ENCODE measurements at regions not wholly inside any gene's neighbourhood (a gene's known extent, or its start where the extent isn't known, plus 50 kb on each side); places are given as distances from the start of the nearest gene placed in this dataset.
"Not testable (repeated sequence)": the region's sequence is repeated elsewhere in the genome, so short reads cannot be mapped to it uniquely, and the experiment has no call there.

- peak; percentile 72 for DNase-seq
These were observed 50.0 kb downstream of the PTPRS start for GRCh38 chr19:5290336-5291262.

GRCh38 chr19:5289060-5289990, 51.3 kb downstream of the PTPRS start:
- no peak for DNase-seq

- no peak for DNase-seq
These were observed 52.3 kb downstream of the PTPRS start for GRCh38 chr19:5288347-5288739.

GRCh38 chr19:5287066-5287465, 53.5 kb downstream of the PTPRS start:
- DNase-seq, result no peak

GRCh38 chr19:5286465-5287029, 54.1 kb downstream of the PTPRS start:
- DNase-seq, result no peak

- DNase-seq, result no peak
These were observed 54.7 kb downstream of the PTPRS start for GRCh38 chr19:5285955-5286354.

- DNase-seq, result no peak
These were observed 55.3 kb downstream of the PTPRS start for GRCh38 chr19:5285311-5285710.

- no peak for DNase-seq
These were observed 57.7 kb downstream of the PTPRS start for GRCh38 chr19:5282901-5283300.

GRCh38 chr19:5281588-5281987, 59.0 kb downstream of the PTPRS start:
- DNase-seq, result no peak

- not testable (repeated sequence) for DNase-seq
These were observed 64.9 kb downstream of the PTPRS start for GRCh38 chr19:5275668-5276067.

- no peak for DNase-seq
These were observed 66.8 kb downstream of the PTPRS start for GRCh38 chr19:5273782-5274181.

- no peak for DNase-seq
These were observed 69.5 kb downstream of the PTPRS start for GRCh38 chr19:5271145-5271544.

GRCh38 chr19:5269926-5270325, 70.7 kb downstream of the PTPRS start:
- DNase-seq, result no peak

- no peak for DNase-seq
These were observed 71.3 kb downstream of the PTPRS start for GRCh38 chr19:5269279-5269678.

- no peak for DNase-seq
These were observed 71.8 kb downstream of the PTPRS start for GRCh38 chr19:5268801-5269200.

GRCh38 chr19:5265260-5265659, 75.4 kb downstream of the PTPRS start:
- DNase-seq, result no peak

GRCh38 chr19:5264453-5264852, 76.2 kb downstream of the PTPRS start:
- no peak for DNase-seq

- DNase-seq, result no peak
These were observed 77.0 kb downstream of the PTPRS start for GRCh38 chr19:5263615-5264014.

- DNase-seq, result no peak
These were observed 77.9 kb downstream of the PTPRS start for GRCh38 chr19:5262721-5263120.

- DNase-seq, result no peak
These were observed 79.3 kb downstream of the PTPRS start for GRCh38 chr19:5261156-5261890.

- DNase-seq, result no peak
These were observed 80.1 kb downstream of the PTPRS start for GRCh38 chr19:5260381-5260967.

GRCh38 chr19:5259750-5260149, 80.9 kb downstream of the PTPRS start:
- no peak for DNase-seq
